ENCODE measurements at regions not wholly inside any gene's neighbourhood (a gene's known extent, or its start where the extent isn't known, plus 50 kb on each side); places are given as distances from the start of the nearest gene placed in this dataset.
"Not testable (repeated sequence)": the region's sequence is repeated elsewhere in the genome, so short reads cannot be mapped to it uniquely, and the experiment has no call there.

DNA sequence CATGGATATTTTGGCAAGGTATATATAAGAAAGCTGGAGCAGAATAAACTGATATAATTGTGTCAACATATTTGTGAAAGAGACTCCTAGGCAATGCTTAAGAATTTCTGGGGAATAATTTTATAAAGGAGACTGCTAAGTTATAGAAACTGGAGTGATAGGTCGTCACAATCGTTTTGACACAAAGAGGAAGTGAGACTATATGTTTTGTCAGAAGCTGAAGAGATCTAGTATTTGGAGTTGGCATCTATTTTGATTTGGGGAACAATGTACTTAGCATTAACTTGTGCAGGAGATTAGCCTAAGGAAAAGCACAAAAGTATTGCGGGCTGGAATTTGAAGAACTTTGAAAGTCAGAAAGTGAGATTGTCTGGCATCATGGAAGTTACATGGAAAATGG is 582.5 kb downstream of the TAF11L14 start:
- intact Hi-C loops (cut with micrococcal nuclease) = no loop called here

- intact Hi-C loops (cut with micrococcal nuclease) = no loop called here
Measured at GRCh38 chr5:18219241-18219640, 585.0 kb downstream of the TAF11L14 start.

- intact Hi-C loops (cut with micrococcal nuclease) = no loop called here
Measured at GRCh38 chr5:18220631-18221030, 586.4 kb downstream of the TAF11L14 start.

- intact Hi-C loops (cut with micrococcal nuclease) = no loop called here
Measured at GRCh38 chr5:18236386-18236785, 602.1 kb downstream of the TAF11L14 start.

- intact Hi-C loops (cut with micrococcal nuclease) = no loop called here
Measured at GRCh38 chr5:18238321-18238720, 604.1 kb downstream of the TAF11L14 start.

GRCh38 chr5:18240971-18241370 is 606.7 kb downstream of the TAF11L14 start:
- intact Hi-C loops (cut with micrococcal nuclease) = no loop called here

- intact Hi-C loops (cut with micrococcal nuclease) = no loop called here
Measured at GRCh38 chr5:18243846-18244245, 609.6 kb downstream of the TAF11L14 start.

GRCh38 chr5:18244309-18244708 is 610.0 kb downstream of the TAF11L14 start:
- intact Hi-C loops (cut with micrococcal nuclease) = no loop called here

GRCh38 chr5:18252559-18252958 is 618.3 kb downstream of the TAF11L14 start:
- intact Hi-C loops (cut with micrococcal nuclease) = no loop called here

- intact Hi-C loops (cut with micrococcal nuclease) = no loop called here
Measured at GRCh38 chr5:18264126-18264882, 630.0 kb downstream of the TAF11L14 start.

- intact Hi-C loops (cut with micrococcal nuclease) = no loop called here
Measured at GRCh38 chr5:18270635-18271338, 636.5 kb downstream of the TAF11L14 start.

DNA sequence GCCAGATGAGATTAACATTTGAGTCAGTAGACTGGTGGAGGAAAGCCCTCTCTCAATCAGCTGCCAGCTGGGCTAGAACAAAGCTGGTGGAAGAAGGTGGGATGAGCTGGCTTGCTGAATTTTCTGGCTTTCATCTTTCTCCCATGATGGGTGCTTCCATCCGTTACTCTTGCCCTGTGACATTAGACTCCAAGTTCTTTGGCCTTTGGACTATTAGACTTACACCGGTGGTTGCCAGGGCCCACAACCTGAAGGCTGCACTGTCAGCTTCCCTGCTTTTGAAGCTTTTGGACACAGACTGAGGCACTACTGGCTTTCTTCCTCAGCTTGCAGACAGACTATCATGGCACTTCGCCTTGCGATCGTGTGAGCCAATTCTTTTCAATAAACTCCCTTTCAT is 642.7 kb downstream of the TAF11L14 start:
- intact Hi-C loops (cut with micrococcal nuclease) = no loop called here

- intact Hi-C loops (cut with micrococcal nuclease) = no loop called here
Measured at GRCh38 chr5:18281947-18282581, 647.8 kb downstream of the TAF11L14 start.

DNA sequence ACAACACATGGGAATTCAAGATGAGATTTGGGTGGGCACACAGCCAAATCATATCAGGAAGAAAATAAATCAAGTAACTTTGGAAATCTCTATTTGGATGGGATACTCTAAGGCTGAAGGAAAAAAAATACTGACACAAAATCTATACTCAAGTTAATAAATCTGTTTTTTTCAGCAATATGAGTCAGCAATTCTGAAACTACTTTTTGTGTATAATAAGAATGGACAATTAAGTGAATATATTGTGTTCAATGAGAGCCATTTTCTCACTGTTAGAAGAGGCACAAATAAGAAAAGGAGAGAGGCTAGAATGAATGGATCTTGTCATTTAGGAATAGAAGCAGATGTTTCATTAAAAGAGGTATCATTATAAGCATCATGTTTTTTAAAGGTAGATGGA is 651.0 kb downstream of the TAF11L14 start:
- intact Hi-C loops (cut with micrococcal nuclease) = no loop called here

DNA sequence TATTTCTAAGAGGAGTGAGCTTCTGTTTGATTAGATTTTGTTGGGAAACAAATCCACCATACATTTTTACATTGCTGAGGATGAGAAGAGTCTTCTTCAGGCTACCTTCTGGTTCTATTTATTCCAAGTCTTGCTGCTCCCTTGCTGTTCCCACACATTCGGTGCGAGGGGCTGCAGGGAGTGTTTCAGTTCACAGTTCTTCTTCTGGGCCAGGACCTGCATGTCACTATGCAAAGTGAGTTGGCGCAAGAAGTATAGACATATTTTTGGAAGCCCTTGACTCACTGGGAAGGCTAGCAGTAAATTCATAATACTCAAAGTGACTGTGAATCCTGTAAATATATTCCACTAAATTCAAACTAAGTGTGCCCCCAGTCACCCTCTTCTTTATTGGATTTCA is 657.9 kb downstream of the TAF11L14 start:
- intact Hi-C loops (cut with micrococcal nuclease) = no loop called here

DNA sequence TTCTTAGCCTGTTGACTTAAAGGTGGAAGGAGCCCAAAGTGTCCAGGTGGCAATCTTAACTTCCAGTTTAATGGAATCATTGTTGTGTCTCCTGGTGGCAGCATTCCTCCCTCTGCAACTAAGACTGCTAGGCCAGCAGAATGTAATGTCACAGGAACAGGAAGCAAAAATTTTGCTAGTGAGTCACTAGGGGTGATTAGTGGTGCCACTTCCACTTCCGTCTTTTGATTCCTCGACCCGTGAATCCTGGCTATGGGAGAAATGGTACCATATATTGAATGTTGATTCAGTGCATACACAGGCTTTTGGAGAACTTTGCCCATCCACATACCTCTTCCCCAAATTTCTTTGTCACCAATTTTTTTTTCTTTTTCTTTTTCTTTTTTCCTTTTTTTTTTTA is 661.4 kb downstream of the TAF11L14 start:
- intact Hi-C loops (cut with micrococcal nuclease) = not testable (repeated sequence)

DNA sequence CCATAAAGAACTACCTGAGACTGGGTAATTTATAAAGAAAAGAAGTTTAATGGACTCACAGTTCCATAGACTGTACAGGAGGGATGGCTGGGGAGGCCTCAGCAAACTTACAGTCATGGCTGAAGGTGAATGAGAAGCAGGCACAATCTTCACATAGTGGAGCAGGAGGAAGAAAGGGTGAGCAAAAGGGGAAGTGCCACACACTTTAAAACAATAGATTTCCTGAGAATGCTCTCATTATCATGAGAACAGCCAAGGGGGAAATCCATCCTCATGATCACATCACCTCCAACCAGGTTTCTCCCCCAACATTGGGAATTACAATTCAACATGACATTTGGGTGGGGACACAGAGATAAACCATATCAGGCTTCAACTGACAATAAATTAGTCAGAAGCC is 664.9 kb downstream of the TAF11L14 start:
- intact Hi-C loops (cut with micrococcal nuclease) = no loop called here

GRCh38 chr5:18305288-18305924 is 671.1 kb downstream of the TAF11L14 start:
- intact Hi-C loops (cut with micrococcal nuclease) = no loop called here

DNA sequence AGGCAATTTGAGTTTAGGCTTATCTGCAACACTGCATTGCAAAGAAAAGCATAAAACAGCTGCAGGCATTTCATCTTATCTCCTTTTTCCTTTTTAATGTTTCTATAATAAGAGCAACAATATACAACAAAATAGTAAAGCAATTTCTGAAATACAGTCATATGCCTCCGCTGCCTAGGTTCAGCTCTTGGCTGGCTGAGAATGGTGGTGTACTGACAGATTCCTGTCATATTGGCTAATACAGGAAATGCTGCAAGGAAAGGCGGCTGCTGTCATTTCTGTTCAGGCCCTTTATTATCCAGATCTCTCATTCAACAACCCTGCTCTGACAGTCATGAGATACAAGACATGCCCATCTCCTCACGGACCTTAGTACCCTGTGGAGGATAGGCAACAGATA is 677.0 kb downstream of the TAF11L14 start:
- intact Hi-C loops (cut with micrococcal nuclease) = no loop called here

- intact Hi-C loops (cut with micrococcal nuclease) = no loop called here
Measured at GRCh38 chr5:18312016-18312415, 677.8 kb downstream of the TAF11L14 start.

GRCh38 chr5:18314192-18314778 is 680.0 kb downstream of the TAF11L14 start:
- intact Hi-C loops (cut with micrococcal nuclease) = loop anchor here (1.0 kb wide), 1 partner anchor 1098 kb away; no protein-coding TSS in a partner anchor
